ENCODE measurements at regions not wholly inside any gene's neighbourhood (a gene's known extent, or its start where the extent isn't known, plus 50 kb on each side); places are given as distances from the start of the nearest gene placed in this dataset.

GRCh38 chr1:175870217-175870616 lies 126.8 kb upstream of the TNR start (continued):
- TF ChIP-seq NKRF (conservative IDR thresholded peaks at IDR 0.05) (no peak), POLR2AphosphoS5 (IDR thresholded peaks at IDR 0.05; ENCODE audit: low read length) (no peak), RELB (IDR thresholded peaks at IDR 0.05; ENCODE audit: low read depth) (no peak), SREBF2 (IDR thresholded peaks at IDR 0.05; ENCODE audit: low read length) (no peak), ZNF217 (IDR thresholded peaks at IDR 0.05) (no peak), PML (IDR thresholded peaks at IDR 0.05; ENCODE audit: low read length) (no peak), IRF5 (IDR thresholded peaks at IDR 0.05; ENCODE audit: borderline replicate concordance) (no peak), SMC3 (IDR thresholded peaks at IDR 0.05; ENCODE audit: borderline replicate concordance, low read length) (no peak), GATAD2B (conservative IDR thresholded peaks at IDR 0.05; ENCODE audit: low read depth) (no peak), KLF5 (IDR thresholded peaks at IDR 0.05; ENCODE audit: partially characterized antibody) (no peak), HCFC1 (IDR thresholded peaks at IDR 0.05; ENCODE audit: low read length) (no peak), E2F8 (IDR thresholded peaks at IDR 0.05; ENCODE audit: low read depth, partially characterized antibody) (no peak)
